GM18861 (cell line): ENCODE measurements at regions not wholly inside any gene's neighbourhood (a gene's known extent, or its start where the extent isn't known, plus 50 kb on each side); places are given as distances from the start of the nearest gene placed in this dataset.

Experiments used
- ATAC-seq: cut with Tn5 transposase; IDR thresholded peaks from one replicate; pipeline ENCODE4 v1.9.1; 2021; ENCODE audit not compliant: unreplicated experiment

DNA sequence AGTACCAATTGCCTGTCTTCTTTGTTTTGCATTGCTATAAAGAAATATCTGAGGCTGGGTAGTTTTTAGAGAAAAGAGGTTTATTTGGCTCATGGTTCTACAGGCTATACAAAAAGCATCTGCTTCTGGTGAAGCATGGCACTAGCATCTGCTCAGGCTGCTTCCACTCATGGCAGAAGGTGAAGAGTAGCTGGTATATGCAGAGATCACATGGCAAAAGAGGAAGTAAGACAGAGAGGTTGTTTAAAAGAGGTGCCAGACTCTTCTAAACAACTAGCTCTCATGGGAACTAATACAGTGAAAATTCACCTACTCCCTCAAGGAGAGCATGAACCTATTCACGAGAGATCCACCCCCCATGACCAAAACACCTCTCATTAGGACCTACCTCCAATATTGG lies 56.7 kb upstream of the GUCA2B start:
- ATAC-seq, result no peak

DNA sequence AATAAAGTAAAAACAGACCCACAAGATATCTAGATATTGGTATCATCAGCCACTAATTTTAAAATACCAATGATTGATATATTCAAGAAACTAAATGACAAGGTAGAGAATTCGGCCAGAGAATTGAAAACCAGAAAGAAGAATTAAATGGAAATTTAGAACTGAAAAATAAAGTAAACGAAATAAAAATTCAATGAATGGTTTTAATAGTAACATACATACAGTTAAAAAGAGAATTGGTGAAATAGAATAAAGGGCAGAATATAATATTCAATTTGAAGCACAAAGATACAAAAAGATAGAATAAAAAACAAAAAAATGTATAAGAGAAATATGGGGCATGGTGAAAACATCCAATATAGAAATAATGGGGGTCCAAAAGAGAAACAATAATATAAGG lies 64.0 kb upstream of the GUCA2B start:
- no peak for ATAC-seq

DNA sequence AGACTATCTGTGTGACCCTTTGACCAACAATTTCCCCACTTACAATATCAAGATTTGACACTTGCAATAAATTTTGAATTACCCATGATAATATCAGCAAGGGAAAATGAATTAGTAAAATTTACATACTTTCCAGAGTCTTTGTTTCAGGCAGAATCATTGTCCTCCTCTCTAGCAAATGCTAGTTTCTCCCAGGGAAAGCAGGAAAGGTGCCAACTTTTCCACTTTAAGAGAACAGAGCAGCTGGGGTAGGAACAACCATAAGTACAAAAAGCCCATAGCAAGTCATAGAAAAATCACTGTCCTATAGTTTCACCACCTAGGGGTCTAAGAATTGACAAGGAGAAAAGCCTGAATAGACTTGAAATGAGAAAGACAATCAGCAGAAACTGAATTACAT lies 67.1 kb upstream of the GUCA2B start:
- ATAC-seq, result no peak

DNA sequence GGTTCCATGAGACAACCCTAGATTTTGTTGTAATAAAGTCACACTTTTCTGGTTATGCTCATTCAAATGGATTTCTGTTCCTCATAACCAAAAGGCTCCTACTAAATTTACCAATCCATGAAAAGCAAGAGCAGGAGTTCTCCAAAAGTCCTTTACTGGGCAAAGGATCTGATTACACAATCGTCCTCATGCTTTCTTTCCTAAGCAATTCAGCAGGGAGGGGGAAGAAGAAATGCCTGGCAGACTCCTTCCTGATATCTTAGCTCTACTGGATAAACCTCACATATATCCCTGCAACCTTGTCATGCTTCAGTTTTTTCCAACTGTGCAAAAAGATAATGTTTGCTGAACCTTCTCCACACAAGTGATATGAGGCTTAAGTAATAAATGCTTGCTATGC lies 67.6 kb upstream of the GUCA2B start:
- ATAC-seq, result no peak

DNA sequence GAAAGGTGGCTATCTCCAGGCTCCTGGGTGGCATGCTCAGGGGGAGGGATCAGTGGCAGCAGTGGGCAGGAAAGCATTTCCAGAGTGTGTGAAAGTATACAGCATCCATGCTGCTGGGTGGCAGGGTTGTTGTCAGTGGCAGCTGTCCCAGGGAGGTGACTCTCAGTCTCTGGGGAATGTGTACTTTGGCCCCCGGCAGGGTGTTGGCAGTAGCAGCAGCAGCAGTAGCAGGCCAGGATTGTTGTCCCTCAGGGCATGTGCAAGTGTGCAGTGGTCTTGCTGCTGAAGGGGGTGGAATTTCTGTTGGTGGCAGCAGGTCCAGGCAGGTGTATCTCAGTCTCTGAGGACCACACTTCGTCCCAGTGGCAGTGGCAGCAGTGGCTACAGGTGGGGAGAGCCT lies 71.7 kb upstream of the GUCA2B start:
- no peak for ATAC-seq

DNA sequence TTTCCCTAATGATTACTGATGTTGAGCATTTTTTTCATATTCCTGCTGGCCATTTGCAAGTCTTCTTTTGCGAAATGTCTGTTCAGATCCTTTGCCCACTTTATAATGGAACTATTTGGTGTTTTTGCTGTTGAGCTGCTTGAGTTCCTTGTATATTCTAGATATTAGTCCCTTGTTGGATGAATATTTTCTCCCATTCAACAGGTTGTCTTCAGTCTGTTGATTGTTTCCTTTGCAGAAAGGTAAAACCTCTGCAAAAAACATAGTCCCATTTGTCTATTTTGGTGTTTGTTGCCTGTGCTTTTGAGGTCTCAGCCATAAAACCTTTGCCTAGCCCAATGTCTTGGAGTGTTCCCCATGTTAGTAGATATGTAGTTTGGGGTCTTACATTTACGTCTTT lies 78.0 kb upstream of the GUCA2B start:
- ATAC-seq, result no peak

DNA sequence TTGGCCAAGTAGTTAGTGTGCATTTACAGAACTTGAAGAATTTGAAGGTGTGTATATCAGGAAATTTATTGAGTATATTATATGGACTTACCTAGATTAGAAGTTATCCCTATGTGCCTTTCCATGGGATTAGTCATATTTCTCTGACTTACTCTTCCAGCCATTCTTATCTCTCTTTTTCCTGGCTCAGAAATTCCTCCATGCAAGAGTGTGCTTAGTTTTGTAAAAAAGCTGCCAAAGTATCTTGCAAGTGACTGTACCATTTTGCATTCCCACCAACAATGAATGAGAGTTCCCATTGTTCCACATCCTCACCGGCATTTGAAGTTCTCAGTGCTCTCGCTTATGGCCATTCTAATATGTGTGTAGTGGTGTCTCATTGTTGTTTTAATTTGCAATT lies 82.2 kb upstream of the GUCA2B start:
- no peak for ATAC-seq

DNA sequence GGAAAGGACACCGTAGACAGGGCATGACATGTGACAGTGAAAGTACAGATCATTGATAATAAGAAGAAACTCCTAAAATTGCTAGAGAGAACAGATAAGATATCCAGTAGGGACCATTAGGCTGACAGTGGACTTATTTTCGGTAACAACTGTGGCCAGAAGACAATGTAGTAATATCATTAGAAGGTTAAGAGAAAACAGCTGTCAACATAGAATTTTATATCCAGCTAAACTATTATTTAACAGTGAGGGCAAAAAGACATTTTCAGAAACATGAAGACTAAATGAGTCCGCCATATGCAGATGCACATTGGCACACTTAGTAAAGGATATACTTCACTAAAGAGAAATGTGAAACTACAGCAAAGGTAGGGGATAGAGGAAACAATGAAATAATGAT lies 95.4 kb upstream of the GUCA2B start:
- no peak for ATAC-seq

DNA sequence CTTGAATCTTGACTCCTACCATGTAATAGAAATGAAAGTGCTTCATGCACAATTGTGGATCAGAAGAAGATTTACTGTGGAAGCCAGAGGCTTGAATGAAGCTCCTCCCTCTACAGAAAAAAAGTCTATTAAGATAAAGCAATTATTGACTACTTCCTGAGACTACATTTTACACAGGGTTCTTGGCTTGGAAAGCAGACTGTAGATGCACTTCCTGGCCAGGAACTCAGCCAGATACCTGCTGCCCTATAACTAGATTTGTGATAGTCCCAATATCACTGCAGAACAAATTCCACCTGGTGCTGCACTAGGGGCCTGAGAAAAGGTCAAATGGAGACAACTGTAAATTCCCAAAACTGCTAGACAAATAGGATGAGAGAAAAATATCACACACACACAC lies 96.8 kb upstream of the GUCA2B start:
- ATAC-seq, result no peak

DNA sequence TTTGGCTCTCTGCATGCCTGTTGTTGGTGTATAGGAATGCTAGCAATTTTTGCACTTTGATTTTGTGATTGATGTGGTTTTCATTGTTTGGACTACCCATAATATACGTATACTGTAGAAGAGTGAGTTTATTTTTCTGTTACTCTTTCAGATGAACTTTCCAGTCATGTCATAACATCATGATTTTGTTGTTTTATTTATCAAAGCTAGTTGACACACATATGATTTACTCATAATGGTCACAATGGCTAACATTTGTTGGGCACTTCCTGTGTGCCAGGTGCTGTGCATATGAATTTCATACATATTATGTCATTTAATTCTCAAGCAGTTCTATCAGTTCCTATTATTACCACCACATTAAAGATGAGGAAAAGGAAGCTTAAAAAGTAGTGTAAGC lies 98.1 kb upstream of the GUCA2B start:
- no peak for ATAC-seq

DNA sequence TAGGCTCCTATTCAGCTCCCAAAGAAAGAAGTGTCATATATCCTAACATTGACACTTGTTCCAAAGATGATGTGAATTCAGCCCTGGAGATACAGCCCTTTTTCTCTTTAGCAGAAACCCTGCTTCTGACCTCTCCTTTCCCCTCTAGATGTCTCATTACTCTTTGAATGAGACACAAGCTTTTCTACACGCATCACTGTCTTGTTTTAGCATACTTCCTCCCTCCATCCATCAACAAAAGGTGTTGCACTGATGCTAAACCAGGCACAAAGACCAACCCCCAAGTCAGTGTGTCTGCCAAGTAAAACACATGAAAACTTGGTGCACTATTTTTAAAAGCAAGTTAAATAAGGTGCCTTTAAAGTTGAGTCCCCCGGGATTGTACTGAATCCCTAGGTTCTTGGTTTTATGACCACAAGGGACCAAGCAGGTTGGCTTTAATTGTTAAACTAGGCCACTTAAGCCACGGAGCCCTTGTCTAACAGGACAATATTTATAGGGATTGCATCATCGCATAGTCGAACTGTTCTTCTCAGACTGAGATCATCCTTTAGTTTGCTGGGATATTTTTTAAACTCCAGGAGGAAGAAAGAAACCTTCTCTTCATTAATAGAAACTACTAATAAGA lies 101.0 kb upstream of the GUCA2B start:
- no peak for ATAC-seq

DNA sequence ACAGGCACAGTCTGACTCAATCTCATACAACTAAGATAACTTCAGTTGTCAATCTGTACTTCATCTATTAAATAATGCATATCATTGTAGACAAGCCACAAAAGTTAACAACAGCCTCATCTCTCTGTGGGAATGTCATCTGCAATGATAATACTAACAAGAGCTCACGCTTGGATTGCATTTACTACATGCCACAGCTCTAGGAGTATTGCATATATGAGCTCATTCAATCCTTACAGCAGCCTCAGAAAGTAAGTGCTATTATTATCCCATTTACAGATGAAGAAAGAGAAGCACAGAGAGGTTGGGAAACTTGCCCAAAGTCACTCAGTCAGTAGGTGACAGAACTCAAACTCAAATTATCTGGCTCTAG lies 105.7 kb upstream of the GUCA2B start:
- ATAC-seq, result no peak

DNA sequence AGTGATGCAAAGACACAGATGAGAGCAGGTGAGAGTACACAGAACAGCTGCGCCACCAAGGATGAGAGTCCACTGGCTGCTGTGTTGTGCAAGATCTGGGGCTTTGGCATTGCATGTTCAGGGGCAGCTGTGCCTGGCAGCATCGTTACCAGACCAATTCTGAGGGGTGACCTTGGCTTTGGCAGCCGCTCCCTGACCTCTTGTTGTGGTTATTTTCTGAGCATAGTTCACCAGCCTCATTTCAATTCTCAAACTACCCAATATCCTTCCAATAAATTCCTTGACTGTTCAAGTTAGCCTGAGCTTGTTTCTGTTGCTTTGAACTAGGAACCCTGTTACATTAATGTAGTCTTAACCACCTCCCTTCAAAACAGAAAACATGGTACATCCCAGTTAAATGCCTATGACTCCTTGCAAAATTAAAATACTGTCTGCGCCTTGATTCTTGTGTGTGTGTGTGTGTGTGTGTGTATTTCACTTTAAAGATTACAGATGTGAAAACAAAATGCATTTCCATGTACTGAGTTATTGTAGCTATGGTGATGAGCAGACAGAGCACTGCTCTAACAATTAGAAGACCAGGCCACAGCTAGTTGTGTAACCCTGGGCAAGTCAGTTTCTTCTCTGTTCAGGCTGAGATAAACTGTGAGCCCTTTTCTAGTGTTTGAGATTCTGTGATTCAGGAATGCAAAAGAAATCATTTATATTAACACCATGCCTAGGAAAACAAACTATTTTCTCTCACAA lies 106.3 kb upstream of the GUCA2B start:
- no peak for ATAC-seq

DNA sequence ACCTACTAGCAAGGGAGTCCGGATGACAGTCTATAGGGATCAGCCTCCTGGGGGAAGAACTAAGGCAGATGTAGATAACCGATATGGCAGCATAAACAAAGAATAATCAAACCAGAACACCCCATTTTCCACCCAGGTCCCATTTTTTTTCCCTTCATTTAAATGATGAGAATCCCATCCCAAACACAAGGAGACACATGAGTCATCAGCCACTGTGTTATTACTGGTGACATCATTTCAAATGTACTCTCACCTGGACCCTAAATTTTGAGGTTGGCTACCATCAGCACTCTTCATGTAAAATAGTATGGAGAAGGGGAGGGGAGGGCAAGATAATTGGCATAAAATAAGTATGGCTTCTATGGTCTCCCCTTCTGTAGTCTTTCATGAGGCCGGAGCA lies 108.9 kb upstream of the GUCA2B start:
- ATAC-seq, result no peak

DNA sequence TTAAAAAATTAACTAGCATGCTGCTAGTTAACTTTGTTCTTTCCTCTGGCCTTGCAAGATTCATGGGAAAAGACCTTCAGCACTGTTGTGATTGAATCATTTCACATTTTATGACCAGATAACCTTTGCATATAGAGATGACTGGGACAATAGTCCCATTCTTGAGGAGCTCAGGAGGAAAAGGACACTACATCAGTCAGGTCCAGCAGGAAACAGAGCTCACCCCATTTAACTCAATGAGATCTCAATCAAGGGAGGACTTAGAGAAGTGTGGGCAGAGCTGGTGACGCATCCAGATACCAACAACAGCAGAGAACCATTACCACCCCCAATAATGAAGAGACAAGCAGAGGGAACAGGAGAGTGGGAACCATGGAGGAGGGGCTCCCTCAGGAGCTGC lies 109.4 kb upstream of the GUCA2B start:
- ATAC-seq, result no peak

DNA sequence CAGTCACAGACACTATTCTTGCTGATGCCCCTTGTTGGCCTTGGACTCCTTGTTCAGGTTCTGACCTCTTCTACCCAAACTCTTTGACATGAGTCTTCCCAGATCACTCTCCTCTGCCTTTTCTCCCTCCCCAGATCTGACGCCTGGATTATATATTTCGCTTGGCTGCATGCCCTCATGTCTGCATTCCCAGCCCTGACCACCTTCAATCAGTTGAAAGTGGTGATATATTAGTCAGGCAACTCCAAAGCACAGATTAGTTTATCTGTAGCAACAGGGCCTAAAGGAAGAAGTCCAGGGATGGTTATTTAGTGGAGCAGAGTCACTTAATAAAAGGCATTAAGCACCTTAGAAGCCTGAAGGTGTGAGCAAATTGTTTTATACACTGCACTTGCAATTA lies 110.0 kb upstream of the GUCA2B start:
- ATAC-seq, result no peak

DNA sequence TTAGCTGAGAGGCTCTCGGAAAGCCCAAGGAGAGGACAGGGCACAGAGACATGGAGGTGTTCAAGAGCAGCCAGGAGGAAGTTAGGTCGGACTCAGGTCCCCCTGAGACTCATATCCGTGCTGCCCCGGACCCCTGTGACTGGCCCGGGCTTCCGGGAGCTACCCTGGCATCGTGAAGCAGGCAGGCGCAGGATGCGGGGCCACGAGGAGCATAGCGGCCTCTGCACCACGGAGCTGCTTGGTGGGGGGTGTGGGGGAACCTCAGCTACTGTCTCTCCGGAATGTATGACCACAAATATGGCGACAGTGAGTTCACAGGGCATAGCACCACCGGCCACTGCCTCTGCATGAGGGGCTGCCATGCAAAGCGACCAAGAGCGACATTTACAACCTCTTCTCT lies 112.2 kb upstream of the GUCA2B start:
- no peak for ATAC-seq

DNA sequence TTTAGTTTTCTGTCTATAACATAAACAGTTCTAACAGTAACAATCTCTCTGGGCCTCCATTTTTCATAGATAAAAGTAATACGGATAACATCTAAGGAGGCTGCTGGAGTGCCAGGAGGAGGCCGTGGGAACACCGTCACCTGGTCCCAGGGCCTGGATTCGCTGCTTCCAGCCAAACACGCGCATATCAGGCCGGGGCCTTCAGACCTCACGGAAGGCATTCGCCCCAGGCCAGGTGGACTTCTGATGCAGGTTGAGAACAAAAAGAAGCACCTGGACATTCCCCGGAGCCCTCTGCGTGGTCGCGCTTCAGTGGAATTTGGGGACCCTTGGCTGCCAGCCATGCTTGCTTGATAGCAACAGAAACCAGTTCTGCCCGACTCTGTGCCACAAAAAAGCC lies 113.1 kb upstream of the GUCA2B start:
- no peak for ATAC-seq

DNA sequence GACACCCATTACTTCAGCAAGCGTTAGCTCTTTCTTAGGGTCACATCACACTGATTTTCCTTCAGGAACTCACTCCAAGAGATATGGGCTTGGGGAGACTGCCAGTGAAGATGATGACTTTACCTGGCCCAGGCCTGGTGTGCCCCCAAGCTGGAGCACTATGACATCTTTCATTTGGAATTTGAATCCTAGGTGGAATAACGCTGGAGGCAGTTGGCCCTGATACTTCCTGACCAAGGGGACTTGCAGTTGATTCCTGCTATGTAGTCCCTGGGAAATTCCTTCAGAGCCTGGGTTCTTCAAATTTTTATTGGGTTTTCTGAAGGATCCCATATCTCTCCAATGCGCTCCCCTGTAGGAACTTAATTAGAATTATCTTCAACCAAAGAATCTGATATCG lies 114.9 kb upstream of the GUCA2B start:
- ATAC-seq, result no peak

DNA sequence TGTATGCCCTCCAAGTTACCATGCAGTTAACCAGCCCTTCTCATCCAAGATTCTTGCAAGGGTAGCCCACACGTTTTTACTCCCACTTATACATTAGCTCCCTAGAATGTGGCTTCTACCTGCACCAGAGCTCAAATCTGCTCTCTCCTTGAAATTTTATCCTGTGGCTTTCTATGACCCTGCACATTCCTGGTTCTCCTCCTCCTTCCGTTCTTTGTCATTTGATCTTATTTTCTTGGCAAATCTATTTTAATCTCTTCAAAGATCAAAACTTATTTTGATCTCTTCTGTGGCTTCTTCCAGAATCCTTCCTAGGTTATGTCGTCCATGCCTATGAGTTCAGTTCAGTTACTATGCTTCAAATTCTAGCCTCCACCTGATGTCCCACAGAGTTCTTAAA lies 115.6 kb upstream of the GUCA2B start:
- no peak for ATAC-seq

DNA sequence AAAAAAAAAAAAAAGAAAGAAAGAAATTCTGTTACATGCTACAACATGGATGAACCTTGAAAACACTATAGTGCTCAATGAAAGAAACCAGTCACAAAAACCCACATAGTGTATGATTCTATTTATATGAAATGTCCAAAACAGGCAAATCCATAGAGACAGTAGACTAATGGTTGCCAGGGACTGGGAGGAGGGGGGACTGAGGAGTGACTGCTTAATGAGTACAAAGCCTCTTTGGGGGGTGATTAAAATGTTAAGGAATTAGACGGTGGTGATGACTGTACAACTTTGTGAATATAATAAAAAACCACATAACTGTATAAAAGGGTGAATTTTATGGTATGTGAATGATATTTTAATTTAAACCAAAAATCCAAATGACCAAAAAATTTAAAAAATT lies 116.0 kb upstream of the GUCA2B start:
- ATAC-seq, result no peak

DNA sequence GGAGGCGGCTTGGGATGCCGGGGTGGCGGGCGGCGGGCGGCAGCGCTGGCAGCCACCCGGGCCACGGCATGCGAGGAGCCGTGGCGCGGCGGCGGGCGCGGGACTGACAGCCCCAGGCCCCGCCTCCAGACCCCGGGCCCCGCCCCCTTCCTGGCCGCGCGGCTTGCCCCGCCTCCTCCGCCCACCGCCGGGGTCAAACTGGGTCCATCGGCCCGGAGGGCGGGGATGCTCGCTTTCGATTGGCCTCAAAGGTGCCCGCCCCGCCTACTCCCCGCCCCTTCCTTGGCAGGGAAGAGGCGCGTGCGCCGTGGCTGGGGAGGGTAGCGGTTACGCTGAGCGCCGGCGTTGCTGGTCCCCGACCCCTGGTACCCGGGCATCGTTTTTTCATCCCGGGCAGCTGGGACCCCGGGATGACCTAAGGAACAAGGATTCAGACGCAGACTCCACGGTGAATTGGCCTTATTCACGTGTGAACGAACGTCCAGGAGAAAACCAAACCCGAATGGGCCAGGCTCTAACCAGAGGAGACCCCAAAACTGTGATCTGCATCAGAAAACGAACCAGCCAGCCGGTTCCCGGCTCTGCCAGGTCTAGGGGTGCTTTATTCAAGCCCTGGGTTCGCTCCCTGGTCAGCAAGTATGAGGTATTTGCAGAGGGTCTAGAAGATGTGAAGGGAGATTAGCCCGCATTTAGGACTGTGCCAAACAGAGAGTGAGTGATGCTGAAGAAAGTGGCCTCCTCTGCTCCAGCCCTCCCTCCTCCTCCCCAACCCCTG lies 117.2 kb upstream of the GUCA2B start:
- ATAC-seq, result peak; percentile 69
